NCI-H1092 treated with DMSO at 0.1 percent for 48 hours (cell line): ENCODE measurements at regions not wholly inside any gene's neighbourhood (a gene's known extent, or its start where the extent isn't known, plus 50 kb on each side); places are given as distances from the start of the nearest gene placed in this dataset.
"Not testable (repeated sequence)": the region's sequence is repeated elsewhere in the genome, so short reads cannot be mapped to it uniquely, and the experiment has no call there.

Experiments used
- DNase-seq: peaks from one replicate; lab custom pipeline; 2025; lab: John Stamatoyannopoulos, UW

- no peak for DNase-seq
Measured at GRCh38 chr13:42478531-42479156, 95.3 kb upstream of the TNFSF11 start.

GRCh38 chr13:42484386-42484785 is 89.6 kb upstream of the TNFSF11 start:
- DNase-seq, result no peak

- no peak for DNase-seq
Measured at GRCh38 chr13:42485272-42485671, 88.7 kb upstream of the TNFSF11 start.

GRCh38 chr13:42486711-42487198 is 87.2 kb upstream of the TNFSF11 start:
- no peak for DNase-seq

- no peak for DNase-seq
Measured at GRCh38 chr13:42487221-42487620, 86.7 kb upstream of the TNFSF11 start.

GRCh38 chr13:42490676-42491075 is 83.3 kb upstream of the TNFSF11 start:
- no peak for DNase-seq

- no peak for DNase-seq
Measured at GRCh38 chr13:42492372-42492920, 81.5 kb upstream of the TNFSF11 start.

- DNase-seq, result no peak
Measured at GRCh38 chr13:42494157-42494556, 79.8 kb upstream of the TNFSF11 start.

GRCh38 chr13:42495255-42495654 is 78.7 kb upstream of the TNFSF11 start:
- DNase-seq, result no peak

GRCh38 chr13:42495751-42496150 is 78.2 kb upstream of the TNFSF11 start:
- no peak for DNase-seq

- DNase-seq, result not testable (repeated sequence)
Measured at GRCh38 chr13:42496926-42497554, 76.9 kb upstream of the TNFSF11 start.

- DNase-seq, result no peak
Measured at GRCh38 chr13:42497798-42498197, 76.2 kb upstream of the TNFSF11 start.

- no peak for DNase-seq
Measured at GRCh38 chr13:42498521-42498920, 75.4 kb upstream of the TNFSF11 start.
